HG02623 (cell line): ENCODE measurements at regions not wholly inside any gene's neighbourhood (a gene's known extent, or its start where the extent isn't known, plus 50 kb on each side); places are given as distances from the start of the nearest gene placed in this dataset.
"Not testable (repeated sequence)": the region's sequence is repeated elsewhere in the genome, so short reads cannot be mapped to it uniquely, and the experiment has no call there.

Source experiments
- ATAC-seq: cut with Tn5 transposase; IDR thresholded peaks from one replicate; pipeline ENCODE4 v1.9.1; 2021; ENCODE audit warnings: moderate library complexity; ENCODE audit not compliant: unreplicated experiment

DNA sequence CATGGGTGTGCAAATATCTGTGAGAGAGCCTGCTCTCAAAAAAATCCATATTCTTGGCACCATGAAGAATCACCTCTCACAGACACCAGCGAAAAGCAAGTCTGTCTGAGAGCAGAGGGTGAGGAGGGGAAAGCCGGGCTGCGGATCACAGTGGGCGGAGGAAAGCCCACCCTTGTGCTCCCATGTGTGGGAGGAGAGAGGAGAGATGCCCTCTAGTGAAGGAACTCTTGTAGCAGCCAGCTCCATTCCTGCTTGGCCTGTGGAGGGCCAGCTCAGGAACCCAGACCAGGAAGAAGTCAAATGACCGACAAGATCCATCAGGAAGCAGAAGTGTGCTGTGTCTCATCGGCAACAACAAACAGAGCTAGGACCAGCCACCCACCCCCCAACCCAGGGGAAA lies 321.7 kb upstream of the PLGLB1 start:
- ATAC-seq, result not testable (repeated sequence)

DNA sequence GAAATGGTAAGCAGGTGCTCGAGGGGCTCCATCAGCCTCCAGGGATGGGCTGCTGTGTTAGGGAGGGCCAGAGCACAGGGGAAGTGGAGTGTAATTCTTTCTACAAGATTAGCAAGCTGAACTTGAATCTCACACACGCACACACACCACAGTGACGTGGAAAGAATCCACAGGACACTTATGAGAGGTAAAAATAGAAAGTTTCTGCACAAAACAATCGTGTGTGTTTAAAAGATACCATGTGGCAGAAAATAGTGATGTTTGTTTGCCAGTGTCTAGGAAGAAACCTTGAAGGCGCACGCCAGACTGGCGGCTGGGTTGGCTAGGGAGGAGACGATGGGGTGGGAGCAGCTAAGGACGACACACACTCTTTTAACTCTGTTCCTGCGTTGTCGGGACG lies 323.6 kb upstream of the PLGLB1 start:
- ATAC-seq, result not testable (repeated sequence)

DNA sequence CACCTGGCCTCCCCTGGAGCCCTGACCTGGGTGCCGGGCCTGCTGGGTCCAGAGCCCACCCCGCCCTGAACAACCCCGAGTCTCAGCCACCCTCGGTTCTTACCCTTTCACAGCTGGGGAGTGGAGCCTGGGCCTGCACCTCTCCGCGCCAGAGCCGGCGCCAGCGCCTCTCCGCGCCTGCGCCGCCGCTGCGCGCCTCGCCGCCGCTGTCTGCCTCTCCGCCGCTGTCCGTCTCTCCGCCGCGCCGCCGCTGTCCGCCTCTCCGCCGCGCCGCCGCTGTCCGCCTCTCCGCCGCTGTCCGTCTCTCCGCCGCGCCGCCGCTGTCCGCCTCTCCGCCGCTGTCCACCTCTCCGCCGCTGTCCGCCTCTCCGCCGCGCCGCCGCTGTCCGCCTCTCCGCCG lies 326.9 kb upstream of the PLGLB1 start:
- ATAC-seq, result not testable (repeated sequence)

DNA sequence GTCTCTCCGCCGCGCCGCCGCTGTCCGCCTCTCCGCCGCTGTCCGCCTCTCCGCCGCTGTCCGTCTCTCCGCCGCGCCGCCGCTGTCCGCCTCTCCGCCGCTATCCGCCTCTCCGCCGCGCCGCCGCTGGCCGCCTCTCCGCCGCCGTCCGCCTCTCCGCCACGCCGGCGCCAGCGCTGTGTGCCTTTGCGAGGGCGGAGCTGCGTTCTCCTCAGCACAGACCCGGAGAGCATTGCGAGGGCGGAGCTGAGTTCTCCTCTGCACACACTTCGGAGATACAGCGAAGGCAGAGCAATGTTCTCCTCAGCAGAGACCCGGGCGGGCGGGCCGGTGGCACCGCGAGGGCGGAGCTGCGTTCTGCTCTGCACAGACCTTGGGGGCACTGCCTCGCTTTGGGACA lies 327.4 kb upstream of the PLGLB1 start:
- not testable (repeated sequence) for ATAC-seq

DNA sequence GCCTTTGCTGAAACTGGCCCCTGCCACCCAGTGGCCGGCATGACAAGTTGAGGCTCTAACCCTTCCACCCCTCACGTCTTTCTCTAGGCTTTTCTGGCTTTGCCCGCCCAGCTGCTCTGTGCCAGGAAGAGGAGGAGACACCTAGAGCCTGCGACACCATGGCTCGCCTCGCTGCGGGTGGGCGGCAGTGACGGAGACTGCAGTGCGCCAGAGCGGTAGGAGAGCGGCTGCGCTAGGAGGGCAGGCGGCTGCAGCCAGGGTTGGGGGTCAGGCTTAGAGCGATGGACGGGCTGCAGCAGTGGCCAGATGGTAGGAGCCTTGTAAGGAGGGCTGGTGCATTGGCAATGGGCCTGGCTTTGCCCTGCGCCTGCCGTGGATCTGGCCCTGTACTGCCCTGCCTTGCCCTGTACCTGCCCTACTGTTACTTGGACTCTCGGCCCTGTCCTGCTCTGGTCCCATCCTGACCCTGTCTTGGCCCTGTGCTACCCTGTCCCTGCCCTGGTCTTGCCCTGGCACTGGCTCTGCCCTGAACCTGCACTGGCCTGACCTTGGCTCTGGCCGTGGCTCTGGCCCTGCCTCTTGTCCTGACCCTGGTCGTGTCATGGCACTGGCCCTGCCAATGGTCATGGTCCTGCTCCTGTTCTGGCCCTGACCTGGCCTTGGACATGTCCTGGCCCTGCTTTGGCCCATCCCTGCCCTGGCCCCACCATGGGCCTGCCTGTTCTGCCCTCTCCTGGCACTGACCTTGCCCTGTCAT lies 330.7 kb upstream of the PLGLB1 start:
- not testable (repeated sequence) for ATAC-seq

DNA sequence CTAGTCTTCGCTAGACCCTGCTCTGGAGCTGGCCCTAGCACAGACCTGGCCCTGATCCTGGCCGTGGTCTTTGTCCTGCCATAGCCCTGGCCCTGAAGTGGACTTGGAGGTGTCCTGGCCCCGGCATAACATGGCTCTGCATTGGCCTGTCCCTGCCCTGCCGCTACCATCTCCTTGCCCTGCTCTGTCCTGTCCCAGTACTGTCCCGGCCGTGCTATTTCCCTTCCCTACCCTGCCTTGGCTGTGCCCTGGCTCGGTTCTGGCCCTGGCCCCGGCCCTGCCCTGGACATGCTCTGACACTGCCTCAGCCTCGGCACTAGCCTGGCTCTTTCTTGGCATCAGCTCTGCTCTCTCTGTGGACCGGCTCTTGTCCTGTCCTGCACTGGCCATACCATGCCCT lies 331.8 kb upstream of the PLGLB1 start:
- ATAC-seq, result not testable (repeated sequence)

DNA sequence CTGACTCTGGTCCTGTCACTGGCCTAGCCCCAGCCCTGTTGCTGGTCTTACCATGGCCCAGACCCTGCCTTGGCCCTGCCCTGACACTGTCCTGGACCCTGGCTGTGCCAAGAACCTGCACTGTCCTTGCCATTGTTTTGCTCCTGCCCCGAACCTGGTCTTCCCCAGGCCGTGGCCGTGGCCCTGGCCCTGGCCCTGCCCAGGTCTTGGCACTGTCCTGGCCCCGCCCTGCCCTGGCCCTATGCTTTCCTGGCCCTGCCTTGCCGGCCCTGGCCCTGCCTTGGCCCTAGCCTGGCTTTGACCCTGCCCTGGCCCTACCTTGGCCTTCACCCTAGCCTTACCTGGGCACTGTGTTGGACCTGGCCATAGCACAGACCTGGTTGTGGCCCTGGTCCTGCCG lies 332.5 kb upstream of the PLGLB1 start:
- ATAC-seq, result not testable (repeated sequence)

DNA sequence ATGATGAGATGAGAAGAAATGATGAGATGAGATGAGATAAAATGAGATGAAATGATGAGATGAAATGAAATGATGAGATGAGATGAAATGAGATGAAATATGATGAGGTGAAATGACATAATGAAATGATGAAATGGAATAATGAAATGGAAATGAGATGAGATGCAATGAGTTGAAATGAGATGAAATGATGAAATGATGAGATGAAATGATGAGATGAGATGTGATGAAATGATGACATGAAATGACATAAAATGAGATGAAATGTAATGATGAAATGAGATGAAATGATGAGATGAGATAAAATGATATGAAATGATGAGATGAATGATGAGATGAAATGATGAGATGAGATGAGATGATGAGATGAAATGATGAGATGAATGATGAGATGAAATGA lies 338.6 kb upstream of the PLGLB1 start:
- not testable (repeated sequence) for ATAC-seq

DNA sequence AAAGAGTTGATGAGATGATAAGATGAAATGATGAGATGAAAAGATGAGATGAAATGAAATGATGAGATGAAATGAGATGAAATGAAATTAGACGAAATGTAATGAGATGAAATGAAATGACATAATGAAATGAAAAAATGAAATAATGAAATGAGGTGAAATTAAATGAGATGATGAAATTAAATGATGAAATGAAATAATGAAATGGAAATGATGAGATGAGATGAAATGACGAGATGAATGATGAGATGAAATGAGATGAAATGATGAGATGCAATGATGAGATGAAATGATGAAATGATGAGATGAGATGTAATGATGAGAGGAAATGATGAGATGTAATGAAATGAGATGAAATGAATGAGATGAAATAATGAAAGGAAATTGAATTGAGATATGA lies 339.3 kb upstream of the PLGLB1 start:
- not testable (repeated sequence) for ATAC-seq

DNA sequence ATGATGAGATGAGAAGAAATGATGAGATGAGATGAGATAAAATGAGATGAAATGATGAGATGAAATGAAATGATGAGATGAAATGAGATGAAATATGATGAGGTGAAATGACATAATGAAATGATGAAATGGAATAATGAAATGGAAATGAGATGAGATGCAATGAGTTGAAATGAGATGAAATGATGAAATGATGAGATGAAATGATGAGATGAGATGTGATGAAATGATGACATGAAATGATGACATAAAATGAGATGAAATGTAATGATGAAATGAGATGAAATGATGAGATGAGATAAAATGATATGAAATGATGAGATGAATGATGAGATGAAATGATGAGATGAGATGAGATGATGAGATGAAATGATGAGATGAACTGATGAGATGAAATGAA lies 340.2 kb upstream of the PLGLB1 start:
- ATAC-seq, result not testable (repeated sequence)

DNA sequence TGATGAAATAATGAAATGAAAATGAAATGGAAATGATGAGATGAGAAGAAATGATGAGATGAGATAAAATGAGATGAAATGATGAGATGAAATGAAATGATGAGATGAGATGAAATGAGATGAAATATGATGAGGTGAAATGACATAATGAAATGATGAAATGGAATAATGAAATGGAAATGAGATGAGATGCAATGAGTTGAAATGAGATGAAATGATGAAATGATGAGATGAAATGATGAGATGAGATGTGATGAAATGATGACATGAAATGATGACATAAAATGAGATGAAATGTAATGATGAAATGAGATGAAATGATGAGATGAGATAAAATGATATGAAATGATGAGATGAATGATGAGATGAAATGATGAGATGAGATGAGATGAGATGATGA lies 342.7 kb upstream of the PLGLB1 start:
- not testable (repeated sequence) for ATAC-seq

DNA sequence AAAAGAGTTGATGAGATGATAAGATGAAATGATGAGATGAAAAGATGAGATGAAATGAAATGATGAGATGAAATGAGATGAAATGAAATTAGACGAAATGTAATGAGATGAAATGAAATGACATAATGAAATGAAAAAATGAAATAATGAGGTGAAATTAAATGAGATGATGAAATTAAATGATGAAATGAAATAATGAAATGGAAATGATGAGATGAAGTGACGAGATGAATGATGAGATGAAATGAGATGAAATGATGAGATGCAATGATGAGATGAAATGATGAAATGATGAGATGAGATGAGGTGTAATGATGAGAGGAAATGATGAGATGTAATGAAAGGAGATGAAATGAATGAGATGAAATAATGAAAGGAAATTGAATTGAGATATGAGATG lies 343.4 kb upstream of the PLGLB1 start:
- ATAC-seq, result not testable (repeated sequence)

DNA sequence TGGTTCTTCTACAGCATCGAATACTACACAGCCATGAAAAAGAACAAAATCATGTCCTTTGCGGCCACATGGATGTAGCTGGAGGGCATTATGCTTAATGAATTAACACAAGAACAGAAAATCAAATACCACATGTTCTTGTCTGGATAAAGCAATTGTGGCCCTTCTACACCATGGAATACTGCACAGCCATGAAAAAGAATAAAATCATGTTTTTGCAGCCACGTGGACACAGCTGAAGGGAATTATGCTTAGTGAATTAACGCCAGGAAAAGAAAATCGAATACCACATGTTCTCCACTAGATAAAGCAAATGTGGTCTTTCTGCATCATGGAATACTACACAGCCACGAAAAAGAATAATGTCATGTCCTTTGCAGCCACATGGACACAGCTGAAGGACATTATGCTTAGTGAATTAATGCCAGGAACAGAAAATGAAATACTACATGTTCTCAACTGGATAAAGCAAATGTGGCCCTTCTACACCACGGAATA lies 361.8 kb upstream of the PLGLB2 start:
- not testable (repeated sequence) for ATAC-seq

DNA sequence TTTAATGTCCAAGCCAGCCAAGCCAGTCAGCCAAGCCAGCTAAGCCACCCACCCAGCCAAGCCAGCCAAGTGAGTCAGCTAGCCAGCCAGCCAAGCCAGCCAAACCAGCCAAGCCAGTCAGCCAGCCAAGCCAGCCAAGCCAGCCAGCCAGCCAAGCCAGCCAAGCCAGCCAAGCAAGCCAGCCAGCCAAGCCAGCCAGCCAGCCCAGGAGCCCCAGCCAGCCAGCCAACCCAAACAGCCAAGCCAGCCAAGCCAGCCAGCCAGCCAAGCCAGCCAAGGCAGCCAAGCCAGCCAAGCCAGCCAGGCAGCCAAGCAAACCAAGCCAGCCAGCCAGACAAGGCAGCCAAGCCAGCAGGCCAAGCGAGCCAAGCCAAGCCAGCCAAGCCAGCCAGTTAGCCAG lies 352.1 kb upstream of the PLGLB2 start:
- not testable (repeated sequence) for ATAC-seq

DNA sequence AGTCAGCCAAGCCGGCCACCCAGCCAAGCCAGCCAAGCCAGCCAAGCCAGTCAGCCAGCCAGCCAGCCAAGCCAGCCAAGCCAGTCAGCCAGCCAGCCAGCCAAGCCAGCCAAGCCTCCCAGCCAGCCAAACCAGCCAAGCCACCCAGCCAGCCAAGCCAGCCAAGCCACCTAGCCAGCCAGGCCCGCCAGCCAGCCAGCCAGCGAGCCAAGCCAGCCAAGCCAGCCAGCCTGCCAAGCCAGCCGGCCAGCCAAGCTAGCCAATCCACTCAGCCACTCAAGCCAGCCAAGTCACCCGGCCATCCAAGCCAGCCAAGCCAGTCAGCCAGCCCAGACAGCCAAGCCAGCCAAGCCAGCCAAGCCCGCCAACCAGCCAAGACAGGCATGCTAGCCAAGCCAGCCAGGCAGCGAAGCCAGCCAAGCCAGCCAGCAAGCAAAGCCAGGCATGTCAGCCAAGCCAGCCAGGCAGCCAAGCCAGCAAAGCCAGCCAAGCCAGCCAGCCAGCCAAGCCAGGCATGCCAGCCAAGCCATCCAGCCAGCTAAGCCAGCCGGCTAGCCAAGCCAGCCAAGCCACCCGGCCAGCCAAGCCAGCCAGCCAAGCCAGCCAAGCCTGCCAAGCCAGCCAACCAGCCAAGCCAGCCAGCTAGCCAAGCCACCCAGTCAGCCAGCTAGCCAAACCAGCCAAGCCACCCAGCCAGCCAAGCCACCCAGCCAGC lies 351.2 kb upstream of the PLGLB2 start:
- ATAC-seq, result not testable (repeated sequence)

DNA sequence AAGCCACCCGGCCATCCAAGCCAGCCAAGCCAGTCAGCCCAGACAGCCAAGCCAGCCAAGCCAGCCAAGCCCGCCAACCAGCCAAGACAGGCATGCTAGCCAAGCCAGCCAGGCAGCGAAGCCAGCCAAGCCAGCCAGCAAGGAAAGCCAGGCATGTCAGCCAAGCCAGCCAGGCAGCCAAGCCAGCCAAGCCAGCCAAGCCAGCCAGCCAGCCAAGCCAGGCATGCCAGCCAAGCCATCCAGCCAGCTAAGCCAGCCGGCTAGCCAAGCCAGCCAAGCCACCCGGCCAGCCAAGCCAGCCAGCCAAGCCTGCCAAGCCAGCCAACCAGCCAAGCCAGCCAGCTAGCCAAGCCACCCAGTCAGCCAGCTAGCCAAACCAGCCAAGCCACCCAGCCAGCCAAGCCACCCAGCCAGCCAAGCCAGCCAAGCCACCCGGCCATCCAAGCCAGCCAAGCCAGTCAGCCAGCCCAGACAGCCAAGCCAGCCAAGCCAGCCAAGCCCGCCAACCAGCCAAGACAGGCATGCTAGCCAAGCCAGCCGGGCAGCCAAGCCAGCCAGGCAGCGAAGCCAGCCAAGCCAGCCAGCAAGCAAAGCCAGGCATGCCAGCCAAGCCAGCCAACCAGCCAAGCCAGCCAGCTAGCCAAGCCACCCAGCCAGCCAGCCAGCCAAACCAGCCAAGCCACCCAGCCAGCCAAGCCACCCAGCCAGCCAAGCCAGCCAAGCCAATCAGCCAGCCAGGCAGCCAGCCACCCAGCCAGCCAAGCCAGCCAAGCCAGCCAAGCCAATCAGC lies 350.4 kb upstream of the PLGLB2 start:
- not testable (repeated sequence) for ATAC-seq

DNA sequence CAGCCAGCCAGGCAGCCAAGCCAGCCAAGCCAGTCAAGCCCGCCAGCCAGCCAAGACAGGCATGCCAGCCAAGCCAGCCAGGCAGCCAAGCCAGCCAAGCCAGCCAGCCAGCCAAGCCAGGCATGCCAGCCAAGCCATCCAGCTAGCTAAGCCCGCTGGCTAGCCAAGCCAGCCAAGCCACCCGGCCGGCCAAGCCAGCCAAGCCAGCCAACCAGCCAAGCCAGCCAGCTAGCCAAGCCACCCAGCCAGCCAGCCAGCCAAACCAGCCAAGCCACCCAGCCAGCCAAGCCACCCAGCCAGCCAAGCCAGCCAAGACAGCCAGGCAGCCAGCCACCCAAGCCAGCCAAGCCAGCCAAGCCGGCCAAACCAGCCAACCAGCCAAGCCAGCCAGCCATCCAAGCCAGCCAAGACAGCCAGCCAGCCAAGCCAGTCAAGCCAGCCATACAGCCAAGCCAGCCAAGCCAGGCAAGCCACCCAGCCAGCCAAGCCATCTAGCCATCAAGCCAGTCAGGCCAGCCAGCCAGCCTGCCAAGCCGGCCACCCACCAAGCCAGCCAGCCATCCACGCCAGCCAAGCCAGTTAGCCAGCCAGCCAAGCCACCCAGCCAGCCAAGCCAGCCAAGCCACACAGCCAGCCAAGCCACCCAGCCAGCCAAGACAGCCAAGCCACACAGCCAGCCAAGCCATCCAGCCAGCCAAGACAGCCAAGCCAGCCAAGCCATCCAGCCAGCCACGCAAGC lies 349.2 kb upstream of the PLGLB2 start:
- ATAC-seq, result not testable (repeated sequence)

DNA sequence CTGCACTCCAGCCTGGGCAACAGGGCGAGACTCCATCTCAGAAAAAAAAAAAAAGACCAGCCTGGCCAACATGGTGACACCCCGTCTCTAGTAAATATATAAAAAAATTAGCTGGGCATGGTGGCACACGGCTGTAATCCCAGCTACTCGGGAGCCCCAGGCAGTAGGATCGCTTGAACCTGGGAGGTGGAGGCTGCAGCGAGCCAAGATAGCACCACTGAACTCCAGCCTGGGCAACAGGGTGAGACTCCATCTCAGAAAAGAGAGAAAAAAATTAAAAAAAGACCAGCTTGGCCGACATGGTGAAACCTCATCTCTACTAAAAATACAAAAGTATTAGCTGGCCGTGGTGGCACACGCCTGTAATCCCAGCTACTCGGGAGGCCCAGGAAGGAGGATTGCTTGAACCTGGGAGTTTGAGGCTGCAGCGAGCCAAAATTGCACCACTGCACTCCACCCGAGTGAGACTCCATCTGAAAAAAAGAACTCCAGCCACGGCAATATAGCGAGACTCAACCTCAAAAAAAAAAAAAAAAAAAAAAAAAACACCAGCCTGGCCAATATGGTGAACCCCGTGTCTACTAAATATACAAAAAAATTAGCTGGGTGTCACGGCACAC lies 346.1 kb upstream of the PLGLB2 start:
- no peak for ATAC-seq

DNA sequence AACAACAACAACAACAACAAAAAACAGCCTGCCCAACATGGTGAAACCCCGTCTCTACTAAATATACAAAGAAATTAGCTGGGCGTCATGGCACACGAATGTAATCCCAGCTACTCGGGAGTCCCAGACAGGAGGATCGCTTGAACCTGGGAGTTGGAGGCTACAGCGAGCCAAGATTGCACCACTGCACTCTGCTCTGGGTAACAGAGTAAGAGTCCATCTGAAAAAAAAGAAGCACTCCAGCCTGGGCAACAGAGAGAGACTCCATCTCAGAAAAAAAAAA lies 344.1 kb upstream of the PLGLB2 start:
- ATAC-seq, result no peak
